ENCODE measurements at regions not wholly inside any gene's neighbourhood (a gene's known extent, or its start where the extent isn't known, plus 50 kb on each side); places are given as distances from the start of the nearest gene placed in this dataset.
"Not testable (repeated sequence)": the region's sequence is repeated elsewhere in the genome, so short reads cannot be mapped to it uniquely, and the experiment has no call there.

DNA sequence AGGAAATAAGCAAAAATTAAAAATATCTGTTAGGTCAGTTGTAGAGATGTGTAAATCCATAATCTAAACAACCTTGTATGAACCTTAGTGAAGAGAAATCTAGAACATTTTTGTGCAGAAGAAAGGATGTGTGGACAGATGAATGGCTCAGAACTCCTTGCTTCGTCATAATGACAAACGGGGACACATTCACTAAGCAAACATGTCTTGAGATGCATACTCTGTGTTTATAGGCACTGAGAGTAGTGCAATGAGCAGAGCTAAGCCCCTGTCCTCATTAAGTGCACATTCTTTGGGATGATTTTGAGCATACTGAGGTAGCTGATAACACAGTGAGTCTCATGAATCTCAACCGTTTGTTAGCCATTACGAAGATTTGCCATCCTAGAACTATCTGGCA, 360.6 kb upstream of the ANKRD30A start:
- H3K27ac ChIP-seq, result no peak overlapping the region
- TF ChIP-seq ZFX (IDR thresholded peaks at IDR 0.05) (no peak), CTCF (conservative IDR thresholded peaks at IDR 0.05) (no peak)

- H3K27ac ChIP-seq, result no peak overlapping the region
- TF ChIP-seq ZFX (IDR thresholded peaks at IDR 0.05) (no peak), CTCF (conservative IDR thresholded peaks at IDR 0.05) (no peak)
Observed at GRCh38 chr10:36761121-36761520, 364.3 kb upstream of the ANKRD30A start.

GRCh38 chr10:36759141-36759805, 366.1 kb upstream of the ANKRD30A start:
- no peak overlapping the region for H3K27ac ChIP-seq
- no peak for TF ChIP-seq ZFX (IDR thresholded peaks at IDR 0.05)
- no peak for TF ChIP-seq CTCF (conservative IDR thresholded peaks at IDR 0.05)

DNA sequence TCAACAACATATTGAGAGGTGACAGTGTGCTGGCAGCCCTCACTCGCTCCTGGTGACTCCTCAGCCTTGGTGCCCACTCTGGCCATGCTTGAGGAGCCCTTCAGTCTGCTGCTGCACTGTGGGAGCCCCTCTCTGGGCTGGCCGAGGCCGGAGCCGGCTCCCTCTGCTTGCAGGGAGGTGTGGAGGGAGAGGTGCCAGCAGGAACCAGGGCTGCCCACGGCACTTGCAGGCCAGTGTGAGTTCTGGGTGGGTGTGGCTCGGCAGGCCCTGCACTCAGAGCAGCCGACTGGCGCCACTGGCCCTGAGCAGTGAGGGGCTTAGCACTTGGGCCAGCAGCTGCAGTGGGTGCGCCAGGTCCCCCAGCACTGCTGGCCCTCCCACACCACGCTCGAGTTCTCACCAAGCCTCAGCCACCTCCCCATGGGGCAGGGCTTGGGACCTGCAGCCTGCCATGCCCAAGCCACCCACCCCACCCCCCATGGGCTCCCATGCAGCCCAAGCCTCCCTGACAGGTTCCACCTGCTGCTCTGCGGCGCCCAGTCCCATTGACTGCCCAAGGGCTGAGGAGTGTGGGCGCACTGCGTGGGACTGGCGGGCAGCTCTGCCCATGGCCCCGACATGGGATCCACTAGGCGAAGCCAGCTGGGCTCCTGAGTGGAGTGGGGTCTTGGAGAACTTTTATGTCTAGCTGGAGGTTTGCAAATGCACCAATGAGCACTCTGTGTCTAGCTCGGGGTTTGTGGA, 377.1 kb upstream of the ANKRD30A start:
- no peak for TF ChIP-seq ZFX (IDR thresholded peaks at IDR 0.05)
- no peak for TF ChIP-seq CTCF (conservative IDR thresholded peaks at IDR 0.05)
- no peak overlapping the region for H3K27ac ChIP-seq

- TF ChIP-seq CTCF (conservative IDR thresholded peaks at IDR 0.05) (no peak), ZFX (IDR thresholded peaks at IDR 0.05) (no peak)
- no peak overlapping the region for H3K27ac ChIP-seq
Observed at GRCh38 chr10:36739884-36740445, 385.4 kb upstream of the ANKRD30A start.

- TF ChIP-seq ZFX (IDR thresholded peaks at IDR 0.05), result no peak
- TF ChIP-seq CTCF (conservative IDR thresholded peaks at IDR 0.05), result no peak
Observed at GRCh38 chr10:36738738-36739431, 386.5 kb upstream of the ANKRD30A start.

DNA sequence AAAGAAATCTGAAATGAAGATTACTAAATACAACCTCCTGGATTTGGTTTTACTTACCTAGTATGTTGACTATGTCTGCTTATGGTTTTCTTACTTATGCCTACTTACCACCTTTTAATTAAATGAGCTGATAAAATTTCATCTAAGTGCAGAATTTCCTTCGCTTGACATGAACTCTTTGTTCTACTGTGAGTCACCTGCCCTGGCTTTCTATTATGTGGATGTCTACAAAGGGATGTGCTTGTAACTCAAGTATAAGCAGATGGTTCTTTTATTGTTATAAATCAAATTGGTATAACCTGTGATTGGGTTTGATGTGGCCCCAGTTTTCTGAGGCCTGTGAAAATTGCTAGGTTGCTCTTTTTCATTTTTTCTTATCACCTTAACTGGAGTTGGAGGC, 389.1 kb upstream of the ANKRD30A start:
- H3K27ac ChIP-seq, result no peak overlapping the region
- TF ChIP-seq CTCF (conservative IDR thresholded peaks at IDR 0.05), result no peak
- no peak for TF ChIP-seq ZFX (IDR thresholded peaks at IDR 0.05)

More at GRCh38 chr10:36738738-36739431, 386.5 kb upstream of the ANKRD30A start:
- H3K27ac ChIP-seq, result no peak overlapping the region

- H3K27ac ChIP-seq, result not testable (repeated sequence)
Observed at GRCh38 chr10:36734590-36734989, 390.8 kb upstream of the ANKRD30A start.

Measured in C4-2B (cell line).